GM21526 (cell line): ENCODE measurements at regions not wholly inside any gene's neighbourhood (a gene's known extent, or its start where the extent isn't known, plus 50 kb on each side); places are given as distances from the start of the nearest gene placed in this dataset.
"Not testable (repeated sequence)": the region's sequence is repeated elsewhere in the genome, so short reads cannot be mapped to it uniquely, and the experiment has no call there.

ENCODE experiments used
- ATAC-seq: cut with Tn5 transposase; IDR thresholded peaks from one replicate; pipeline ENCODE4 v1.9.1; 2021; ENCODE audit warnings: moderate library complexity; ENCODE audit not compliant: unreplicated experiment, low FRiP score

GRCh38 chr12:25384038-25384892 is 133.5 kb upstream of the KRAS start:
- ATAC-seq = no peak

- ATAC-seq = no peak
Observed at GRCh38 chr12:25382311-25383106, 131.8 kb upstream of the KRAS start.

GRCh38 chr12:25377469-25378177 is 126.9 kb upstream of the KRAS start:
- no peak for ATAC-seq

GRCh38 chr12:25376985-25377384 is 126.3 kb upstream of the KRAS start:
- ATAC-seq = no peak

- no peak for ATAC-seq
Observed at GRCh38 chr12:25376407-25376806, 125.7 kb upstream of the KRAS start.

GRCh38 chr12:25372969-25373817 is 122.5 kb upstream of the KRAS start:
- ATAC-seq = no peak

- ATAC-seq = no peak
Observed at GRCh38 chr12:25372002-25372401, 121.3 kb upstream of the KRAS start.

GRCh38 chr12:25368557-25368956 is 117.8 kb upstream of the KRAS start:
- ATAC-seq = no peak

GRCh38 chr12:25366122-25366521 is 115.4 kb upstream of the KRAS start:
- no peak for ATAC-seq

- peak; percentile 16 for ATAC-seq
Observed at GRCh38 chr12:25365340-25365730, 114.6 kb upstream of the KRAS start.

GRCh38 chr12:25364529-25365339 is 114.0 kb upstream of the KRAS start:
- ATAC-seq = peak; percentile 77

- no peak for ATAC-seq
Observed at GRCh38 chr12:25362646-25363045, 111.9 kb upstream of the KRAS start.

GRCh38 chr12:25361511-25361910 is 110.8 kb upstream of the KRAS start:
- ATAC-seq = no peak

GRCh38 chr12:25357595-25357994 is 106.9 kb upstream of the KRAS start:
- no peak for ATAC-seq

- ATAC-seq = not testable (repeated sequence)
Observed at GRCh38 chr12:25352942-25353341, 102.2 kb upstream of the KRAS start.

GRCh38 chr12:25352083-25352918 is 101.6 kb upstream of the KRAS start:
- no peak for ATAC-seq

GRCh38 chr12:25348593-25348895 is 97.8 kb upstream of the KRAS start:
- ATAC-seq = no peak

- no peak for ATAC-seq
Observed at GRCh38 chr12:25347716-25348592, 97.2 kb upstream of the KRAS start.
